Fibroblast of lung (primary cell): ENCODE measurements at regions not wholly inside any gene's neighbourhood (a gene's known extent, or its start where the extent isn't known, plus 50 kb on each side); places are given as distances from the start of the nearest gene placed in this dataset.
"Not testable (repeated sequence)": the region's sequence is repeated elsewhere in the genome, so short reads cannot be mapped to it uniquely, and the experiment has no call there.

Source experiments
- DNase-seq, 2 donors: peaks; one replicate each; pipeline versions ENCODE4 v3.0.0 to v3.0.0-alpha.2; 2010; ENCODE audit warnings: low read depth in 2 of 2
- H2AFZ ChIP-seq: 2 replicates; pipeline ENCODE4 v1.5.1; 2012; ENCODE audit warnings: low read length, control low read depth, inconsistent platforms
- H3K27ac ChIP-seq: 2 replicates; pipeline ENCODE4 v1.5.1; 2011; ENCODE audit warnings: low read length, control low read depth; ENCODE audit not compliant: insufficient read depth
- H3K27me3 ChIP-seq: 2 replicates; pipeline ENCODE4 v1.5.1; 2011; ENCODE audit warnings: mild to moderate bottlenecking, low read length; ENCODE audit not compliant: control insufficient read depth, insufficient read depth
- H3K36me3 ChIP-seq: 2 replicates; pipeline ENCODE4 v1.5.1; 2011; ENCODE audit warnings: low read length; ENCODE audit not compliant: control insufficient read depth, insufficient read depth
- H3K4me1 ChIP-seq: 2 replicates; pipeline ENCODE4 v1.5.1; 2011; ENCODE audit warnings: low read length; ENCODE audit not compliant: control insufficient read depth, insufficient read depth; ENCODE audit errors: extremely low read depth
- H3K4me2 ChIP-seq: 2 replicates; pipeline ENCODE4 v1.5.1; 2011; ENCODE audit warnings: low read length, control low read depth; ENCODE audit not compliant: insufficient read depth; ENCODE audit errors: extremely low read depth
- H3K4me3 ChIP-seq, 4 experiments: fragments of 200-600 bp in 1 of 4; sonication (generic) in 1 of 4; replicated peaks in 1 of 4; 2 replicates each; pipeline ENCODE4 v1.5.1; 2011 to 2016; ENCODE audit warnings: low read length in 4 of 4, low read depth in 3 of 4, mild to moderate bottlenecking in 3 of 4, control low read depth in 2 of 4, inconsistent platforms in 1 of 4, mixed read lengths in 1 of 4; ENCODE audit not compliant: insufficient read depth in 1 of 4; ENCODE audit errors: control extremely low read depth in 1 of 4
- H3K79me2 ChIP-seq: 2 replicates; pipeline ENCODE4 v1.5.1; 2012; ENCODE audit warnings: mild to moderate bottlenecking, low read length, inconsistent platforms; ENCODE audit not compliant: control insufficient read depth, insufficient read depth
- H3K9ac ChIP-seq: 2 replicates; pipeline ENCODE4 v1.5.1; 2011; ENCODE audit warnings: mild to moderate bottlenecking, low read length, control low read depth; ENCODE audit not compliant: insufficient read depth
- H3K9me3 ChIP-seq: 2 replicates; pipeline ENCODE4 v1.5.1; 2012; ENCODE audit warnings: low read depth, low read length; ENCODE audit not compliant: control insufficient read depth, insufficient read depth
- H4K20me1 ChIP-seq: 2 replicates; pipeline ENCODE4 v1.5.1; 2011; ENCODE audit warnings: low read length; ENCODE audit not compliant: control insufficient read depth, insufficient read depth; ENCODE audit errors: extremely low read depth

DNA sequence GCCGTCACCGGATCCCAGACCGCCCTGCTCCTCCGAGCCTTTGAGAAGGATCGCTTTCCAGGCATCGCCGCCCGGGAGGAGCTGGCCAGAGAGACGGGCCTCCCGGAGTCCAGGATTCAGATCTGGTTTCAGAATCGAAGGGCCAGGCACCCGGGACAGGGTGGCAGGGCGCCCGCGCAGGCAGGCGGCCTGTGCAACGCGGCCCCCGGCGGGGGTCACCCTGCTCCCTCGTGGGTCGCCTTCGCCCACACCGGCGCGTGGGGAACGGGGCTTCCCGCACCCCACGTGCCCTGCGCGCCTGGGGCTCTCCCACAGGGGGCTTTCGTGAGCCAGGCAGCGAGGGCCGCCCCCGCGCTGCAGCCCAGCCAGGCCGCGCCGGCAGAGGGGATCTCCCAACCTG is 127.0 kb upstream of the FRG2B start:
- not testable (repeated sequence) for H3K27me3 ChIP-seq, H3K36me3 ChIP-seq, H3K79me2 ChIP-seq, H3K9ac ChIP-seq, H2AFZ ChIP-seq, H3K9me3 ChIP-seq, H3K4me1 ChIP-seq, H3K27ac ChIP-seq, H3K4me2 ChIP-seq, DNase-seq, H4K20me1 ChIP-seq, H3K4me3 ChIP-seq
